B cell (primary cell): ENCODE measurements at regions not wholly inside any gene's neighbourhood (a gene's known extent, or its start where the extent isn't known, plus 50 kb on each side); places are given as distances from the start of the nearest gene placed in this dataset.

Experiments used
- CTCF ChIP-seq: fragments of 200-600 bp; IDR thresholded peaks from one replicate; pipeline ENCODE4 v1.8.0; 2022; ENCODE audit warnings: antibody characterized with exemption, mild to moderate bottlenecking
- EZH2 ChIP-seq: IDR thresholded peaks from 2 replicates; pipeline ENCODE4 v1.6.1; 2012; ENCODE audit warnings: borderline replicate concordance, low read depth, mild to moderate bottlenecking, moderate library complexity, low read length; ENCODE audit not compliant: insufficient read depth, poor library complexity, severe bottlenecking

- TF ChIP-seq EZH2 (no peak), CTCF (no peak)
Measured at GRCh38 chr5:112594941-112595340, 142.7 kb upstream of the APC start.
